B cell (primary cell): ENCODE measurements at regions not wholly inside any gene's neighbourhood (a gene's known extent, or its start where the extent isn't known, plus 50 kb on each side); places are given as distances from the start of the nearest gene placed in this dataset.

ENCODE experiments used
- ATAC-seq: fragments of 200-7000 bp; cut with Tn5 transposase; one replicate; pipeline ENCODE4 v1.10.0; 2021; ENCODE audit warnings: low read depth, mild to moderate bottlenecking, moderate number of reproducible peaks, moderate library complexity
- CTCF ChIA-PET: fragments of 350-600 bp; sonication (Branson Sonifier 250); formaldehyde crosslinking; loops from one replicate; lab custom pipeline; 2021; ENCODE audit warnings: antibody characterized with exemption, inconsistent platforms; lab: Charles Lee
- POLR2A ChIA-PET: fragments of 350-600 bp; sonication (Branson Sonifier 250); formaldehyde crosslinking; loops from one replicate; lab custom pipeline; 2021; ENCODE audit warnings: antibody characterized with exemption; lab: Charles Lee
- DNase-seq: peaks from one replicate; pipeline ENCODE4 v3.0.0; 2013
- H2AFZ ChIP-seq: 2 replicates; pipeline ENCODE4 v1.6.1; 2012; ENCODE audit warnings: mild to moderate bottlenecking, low read depth, low read length; ENCODE audit not compliant: insufficient read depth, poor library complexity, severe bottlenecking
- H3K27ac ChIP-seq, 2 donors: 1 replicate in 1 of 2; 2 replicates in 1 of 2; pipeline ENCODE4 v1.5.1; 2012 to 2013; ENCODE audit warnings: low read length in 2 of 2, mild to moderate bottlenecking in 2 of 2, moderate library complexity in 1 of 2
- H3K27me3 ChIP-seq, 4 experiments: fragments of 200-600 bp in 1 of 4; sonication (generic) in 1 of 4; replicated peaks in 1 of 4; 1 replicate in 2 of 4; 2 replicates in 2 of 4; pipeline versions ENCODE4 v1.6.1 to v1.7.0; 2013 to 2016; ENCODE audit warnings: low read length in 3 of 4, mild to moderate bottlenecking in 2 of 4, mixed read lengths in 1 of 4, moderate library complexity in 1 of 4; ENCODE audit not compliant: insufficient read depth in 4 of 4, control insufficient read depth in 3 of 4; ENCODE audit errors: control extremely low read depth in 1 of 4
- H3K36me3 ChIP-seq, 2 experiments: replicated peaks in 1 of 2; 1 replicate in 1 of 2; 2 replicates in 1 of 2; pipeline versions ENCODE4 v1.6.1 to v1.7.1; 2013; ENCODE audit warnings: low read length in 1 of 2; ENCODE audit not compliant: insufficient read depth in 2 of 2, control insufficient read depth in 1 of 2; ENCODE audit errors: control extremely low read depth in 1 of 2, extremely low read depth in 1 of 2
- H3K4me1 ChIP-seq, 2 donors: fragments of 200-600 bp in 1 of 2; sonication (generic) in 1 of 2; 1 replicate in 1 of 2; 2 replicates in 1 of 2; pipeline versions ENCODE4 v1.5.1 to v1.6.1; 2013 to 2017; ENCODE audit warnings: low read length in 2 of 2; ENCODE audit not compliant: control insufficient read depth in 2 of 2, insufficient read depth in 2 of 2
- H3K4me2 ChIP-seq: replicated peaks from 2 replicates; pipeline ENCODE3; 2012; ENCODE audit warnings: mild to moderate bottlenecking, low read depth, low read length; ENCODE audit not compliant: poor library complexity, severe bottlenecking
- H3K4me3 ChIP-seq, 5 experiments: fragments of 200-600 bp in 1 of 5; sonication (generic) in 1 of 5; 1 replicate in 3 of 5; 2 replicates in 2 of 5; pipeline versions ENCODE4 v1.5.1 to v1.7.0; 2011 to 2016; ENCODE audit warnings: low read length in 4 of 5, mild to moderate bottlenecking in 4 of 5, low read depth in 2 of 5, control low read depth in 1 of 5, moderate library complexity in 1 of 5; ENCODE audit not compliant: insufficient read depth in 1 of 5; ENCODE audit errors: control extremely low read depth in 1 of 5, extremely low read depth in 1 of 5
- H3K79me2 ChIP-seq: fragments of 200-600 bp; sonication (generic); one replicate; pipeline ENCODE4 v1.6.0; 2016; ENCODE audit warnings: low read length; ENCODE audit not compliant: control insufficient read depth, insufficient read depth
- H3K9ac ChIP-seq: fragments of 200-600 bp; sonication (generic); 2 replicates; pipeline ENCODE4 v1.6.1; 2017; ENCODE audit warnings: mild to moderate bottlenecking, low read length, moderate library complexity
- H3K9me3 ChIP-seq, 3 donors: one replicate each; pipeline versions ENCODE4 v1.6.1 to v1.7.1; 2013; ENCODE audit warnings: low read length in 2 of 3; ENCODE audit not compliant: control insufficient read depth in 2 of 3, insufficient read depth in 1 of 3; ENCODE audit errors: control extremely low read depth in 1 of 3
- H4K20me1 ChIP-seq: 2 replicates; pipeline ENCODE4 v1.6.0; 2012; ENCODE audit warnings: mild to moderate bottlenecking, low read length; ENCODE audit not compliant: insufficient read depth, control insufficient read depth, poor library complexity, severe bottlenecking
- H3K27ac Mint-ChIP-seq: one replicate; pipeline ENCODE4 v1.8.0; 2021; ENCODE audit warnings: mixed read lengths
- H3K27me3 Mint-ChIP-seq: one replicate; pipeline ENCODE4 v1.8.0; 2021; ENCODE audit warnings: mixed read lengths
- H3K4me1 Mint-ChIP-seq: one replicate; pipeline ENCODE4 v1.8.0; 2021; ENCODE audit warnings: mixed read lengths
- H3K4me3 Mint-ChIP-seq: one replicate; pipeline ENCODE4 v1.8.0; 2021; ENCODE audit warnings: mixed read lengths
- H3K9me3 Mint-ChIP-seq: one replicate; pipeline ENCODE4 v1.8.0; 2022; ENCODE audit warnings: mixed read lengths; ENCODE audit not compliant: insufficient read depth
- CTCF ChIP-seq: fragments of 200-600 bp; IDR thresholded peaks from one replicate; pipeline ENCODE4 v1.8.0; 2022; ENCODE audit warnings: antibody characterized with exemption, mild to moderate bottlenecking
- EZH2 ChIP-seq: IDR thresholded peaks from 2 replicates; pipeline ENCODE4 v1.6.1; 2012; ENCODE audit warnings: borderline replicate concordance, low read depth, mild to moderate bottlenecking, moderate library complexity, low read length; ENCODE audit not compliant: insufficient read depth, poor library complexity, severe bottlenecking
- WGBS: methylation state at CpG from one replicate; pipeline ENCODE4 v1.1.5; 2013; ENCODE audit warnings: missing lambda C conversion rate; ENCODE audit not compliant: insufficient coverage; 5-methylcytosine and 5-hydroxymethylcytosine counted together
- intact Hi-C: fragments of 100-400 bp; cut with micrococcal nuclease; formaldehyde crosslinking; loops from one replicate; pipeline ENCODE4 v1.10.0; 2022

- Histone ChIP-seq H3K9me3 (no peaks in the 10 kb centered on the region), H3K4me2 (no peak overlapping the region), H3K9ac (no peak overlapping the region), H3K79me2 (no peaks in the 10 kb centered on the region), H2AFZ (no peak overlapping the region), H3K4me3 (no peak overlapping the region), H3K27me3 (no peaks in the 10 kb centered on the region), H4K20me1 (no peaks in the 10 kb centered on the region), H3K36me3 (no peaks in the 10 kb centered on the region), H3K27ac (no peak overlapping the region), H3K4me1 (no peaks in the 10 kb centered on the region)
- ChIA-PET CTCF (no interaction called here), POLR2A (no interaction called here)
- 90% methylated on average over 2 of the region's 6 CpGs for WGBS
- intact Hi-C loops: no loop called here
- H3K27me3 Mint-ChIP-seq: no peaks in the 10 kb centered on the region
- DNase-seq: no peak
- no peak overlapping the region for H3K4me3 Mint-ChIP-seq
- H3K9me3 Mint-ChIP-seq: no peaks in the 10 kb centered on the region
- TF ChIP-seq CTCF (no peak), EZH2 (no peak)
- no peak for ATAC-seq
- H3K27ac Mint-ChIP-seq: no peak overlapping the region
- no peaks in the 10 kb centered on the region for H3K4me1 Mint-ChIP-seq
Observed at GRCh38 chrX:22652596-22652995, 347.2 kb upstream of the DDX53 start.

GRCh38 chrX:22660756-22661155, 339.0 kb upstream of the DDX53 start:
- H3K4me3 ChIP-seq: no peak overlapping the region
- no peak overlapping the region for H3K4me2 ChIP-seq
- intact Hi-C loops: no loop called here
- no peak for DNase-seq
- no peaks in the 10 kb centered on the region for H3K79me2 ChIP-seq
- H3K27ac ChIP-seq: no peak overlapping the region
- Mint-ChIP-seq H3K27ac (no peak overlapping the region), H3K9me3 (no peaks in the 10 kb centered on the region), H3K27me3 (no peaks in the 10 kb centered on the region), H3K4me1 (no peaks in the 10 kb centered on the region), H3K4me3 (no peak overlapping the region)
- H3K4me1 ChIP-seq: no peaks in the 10 kb centered on the region
- H3K9me3 ChIP-seq: no peaks in the 10 kb centered on the region
- H3K27me3 ChIP-seq: no peaks in the 10 kb centered on the region
- WGBS: 60% methylated on average over 1 of the region's 2 CpGs
- ChIA-PET CTCF (no interaction called here), POLR2A (no interaction called here)
- H4K20me1 ChIP-seq: no peaks in the 10 kb centered on the region
- H3K36me3 ChIP-seq: no peaks in the 10 kb centered on the region
- H3K9ac ChIP-seq: no peak overlapping the region
- TF ChIP-seq EZH2 (no peak), CTCF (no peak)
- no peak overlapping the region for H2AFZ ChIP-seq
- ATAC-seq: no peak
